AG04449 (cell line): ENCODE measurements at regions not wholly inside any gene's neighbourhood (a gene's known extent, or its start where the extent isn't known, plus 50 kb on each side); places are given as distances from the start of the nearest gene placed in this dataset.

Experiments
- CTCF ChIA-PET: fragments of 350-600 bp; formaldehyde crosslinking; extraction: SDS; loops from one replicate; lab custom pipeline; 2021; ENCODE audit warnings: antibody characterized with exemption; lab: Yijun Ruan, JAX
- POLR2A ChIA-PET: fragments of 400-600, 350-600 bp; formaldehyde crosslinking; extraction: SDS; loops from one replicate; lab custom pipeline; 2020; ENCODE audit warnings: antibody characterized with exemption, inconsistent platforms; lab: Yijun Ruan, JAX
- DNase-seq: peaks from one replicate; pipeline ENCODE4 v3.0.0-alpha.2; 2010; ENCODE audit warnings: low read depth, low spot score
- H3K4me3 ChIP-seq: 2 replicates; pipeline ENCODE4 v1.5.1; 2011; ENCODE audit warnings: low read depth, mild to moderate bottlenecking, control low read depth, low read length
- CTCF ChIP-seq: IDR thresholded peaks from one replicate; pipeline ENCODE4 v1.5.1; 2011; ENCODE audit warnings: mild to moderate bottlenecking, moderate library complexity, low read length, control low read depth, inconsistent platforms; ENCODE audit not compliant: insufficient read depth; ENCODE audit errors: missing control alignments

GRCh38 chr13:77406644-77407440, 79.9 kb upstream of the MYCBP2 start:
- DNase-seq: no peak
- POLR2A ChIA-PET: no interaction called here
- H3K4me3 ChIP-seq: no peak overlapping the region
- TF ChIP-seq CTCF: no peak
- CTCF ChIA-PET: no interaction called here

- ChIA-PET CTCF (no interaction called here), POLR2A (no interaction called here)
- no peak for TF ChIP-seq CTCF
- H3K4me3 ChIP-seq: no peak overlapping the region
- DNase-seq: no peak
Measured at GRCh38 chr13:77398825-77399620, 72.1 kb upstream of the MYCBP2 start.

GRCh38 chr13:77397636-77398035, 70.7 kb upstream of the MYCBP2 start:
- TF ChIP-seq CTCF: no peak
- no peak for DNase-seq
- CTCF ChIA-PET: interaction anchor here (0.7 kb wide), 1 partner anchor 80 kb away, joined by 3 read pairs; no protein-coding TSS in a partner anchor
- no peak overlapping the region for H3K4me3 ChIP-seq
- POLR2A ChIA-PET: no interaction called here

GRCh38 chr13:77391475-77391874, 64.6 kb upstream of the MYCBP2 start:
- no peak overlapping the region for H3K4me3 ChIP-seq
- no peak for TF ChIP-seq CTCF
- no peak for DNase-seq
- ChIA-PET CTCF (no interaction called here), POLR2A (no interaction called here)

- ChIA-PET CTCF (no interaction called here), POLR2A (no interaction called here)
- DNase-seq: no peak
- no peak for TF ChIP-seq CTCF
- H3K4me3 ChIP-seq: no peak overlapping the region
Measured at GRCh38 chr13:77390391-77390790, 63.5 kb upstream of the MYCBP2 start.

GRCh38 chr13:77389625-77390000, 62.7 kb upstream of the MYCBP2 start:
- DNase-seq: no peak
- no peak for TF ChIP-seq CTCF
- H3K4me3 ChIP-seq: no peak overlapping the region
- POLR2A ChIA-PET: no interaction called here
- CTCF ChIA-PET: no interaction called here
